Endothelial cell of umbilical vein (primary cell): ENCODE measurements at regions not wholly inside any gene's neighbourhood (a gene's known extent, or its start where the extent isn't known, plus 50 kb on each side); places are given as distances from the start of the nearest gene placed in this dataset.

ENCODE experiments used
- CTCF ChIP-seq, 2 donors: IDR thresholded peaks; 1 replicate in 1 of 2; 2 replicates in 1 of 2; pipeline ENCODE4 v1.5.1; 2011; ENCODE audit warnings: low read length in 2 of 2, mild to moderate bottlenecking in 2 of 2, moderate library complexity in 2 of 2, control low read depth in 1 of 2, inconsistent platforms in 1 of 2, low read depth in 1 of 2; ENCODE audit not compliant: insufficient read depth in 1 of 2; ENCODE audit errors: extremely low read depth in 1 of 2
- JUN ChIP-seq: IDR thresholded peaks from 2 replicates; pipeline ENCODE4 v1.6.1; 2011; ENCODE audit warnings: borderline replicate concordance, low read depth; ENCODE audit not compliant: insufficient read length, insufficient read depth
- POLR2A ChIP-seq: IDR thresholded peaks from 2 replicates; pipeline ENCODE4 v1.6.1; 2012; ENCODE audit warnings: low read depth, mild to moderate bottlenecking, control low read depth, low read length
- TF ChIP-seq, protein P1 (sequence below): IDR thresholded peaks from 2 replicates; pipeline ENCODE4 v1.6.1; 2011; ENCODE audit not compliant: insufficient read depth, insufficient read length

DNA sequence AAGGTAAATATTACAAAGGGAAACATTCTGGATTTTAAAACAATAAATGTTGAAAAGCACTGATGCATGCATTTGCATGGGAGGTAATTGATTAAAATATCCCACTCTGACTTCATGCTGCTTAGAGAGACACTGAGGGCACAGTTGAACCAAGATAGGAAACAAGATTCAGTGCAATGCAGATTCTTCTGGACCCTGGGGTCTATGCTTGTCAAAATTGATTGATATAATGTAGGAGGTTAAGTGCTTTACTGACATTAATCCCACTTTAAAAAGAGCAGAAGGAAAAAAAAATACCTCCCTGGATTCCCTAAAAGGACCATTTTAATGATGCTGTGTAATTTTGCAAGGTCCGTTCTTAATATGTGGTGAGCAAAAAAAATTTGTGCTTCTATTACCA lies 454.2 kb downstream of the GABRB3 start:
- TF ChIP-seq POLR2A (no peak), CTCF (IDR thresholded peaks at IDR 0.05; ENCODE audit: extremely low read depth in 1 of 2, insufficient read depth in 1 of 2, low read depth in 1 of 2, low read length in 2 of 2) (no peak), JUN (no peak)
- TF ChIP-seq, protein P1, sequence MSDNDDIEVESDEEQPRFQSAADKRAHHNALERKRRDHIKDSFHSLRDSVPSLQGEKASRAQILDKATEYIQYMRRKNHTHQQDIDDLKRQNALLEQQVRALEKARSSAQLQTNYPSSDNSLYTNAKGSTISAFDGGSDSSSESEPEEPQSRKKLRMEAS = no peak
